Prostate gland (tissue), 2 donors: ENCODE measurements at regions not wholly inside any gene's neighbourhood (a gene's known extent, or its start where the extent isn't known, plus 50 kb on each side); places are given as distances from the start of the nearest gene placed in this dataset.

Source experiments
- CTCF ChIP-seq, 4 experiments: fragments of 200-600 bp in 2 of 4; fragments of 450-650 bp in 2 of 4; sonication (generic) in 2 of 4; IDR thresholded peaks; 1 replicate in 3 of 4; 2 replicates in 1 of 4; pipeline ENCODE4 v1.5.1; 2016 to 2019; ENCODE audit warnings: antibody characterized with exemption in 4 of 4, mild to moderate bottlenecking in 2 of 4, moderate library complexity in 2 of 4
- POLR2AphosphoS5 ChIP-seq: sonication (generic); formaldehyde crosslinking; IDR thresholded peaks from one replicate; pipeline ENCODE4 v1.6.1; 2017; ENCODE audit warnings: antibody characterized with exemption

DNA sequence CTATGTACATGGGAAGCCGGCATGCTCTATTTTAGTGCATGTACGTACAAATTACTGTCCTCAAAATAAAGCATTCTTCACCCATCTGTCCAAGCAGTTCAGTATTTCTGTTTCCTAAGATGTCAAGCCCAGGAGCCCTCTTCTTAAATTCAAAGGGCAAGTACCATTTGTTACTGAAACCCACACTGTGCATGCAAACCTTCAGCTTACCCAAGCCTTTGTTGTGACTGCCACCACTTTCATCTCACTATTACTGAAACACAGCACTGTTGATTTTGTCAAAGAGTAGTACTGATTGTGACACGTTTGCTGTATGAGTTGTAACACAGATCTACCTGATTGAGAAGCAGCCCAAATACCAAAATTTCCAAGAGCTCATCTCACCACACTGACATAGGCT, 390.4 kb upstream of the IZUMO3 start:
- TF ChIP-seq CTCF (IDR thresholded peaks at IDR 0.05) (no peak), POLR2AphosphoS5 (no peak)
